Dermis blood vessel endothelial cell (primary cell): ENCODE measurements at regions not wholly inside any gene's neighbourhood (a gene's known extent, or its start where the extent isn't known, plus 50 kb on each side); places are given as distances from the start of the nearest gene placed in this dataset.
"Not testable (repeated sequence)": the region's sequence is repeated elsewhere in the genome, so short reads cannot be mapped to it uniquely, and the experiment has no call there.

Experiments used
- DNase-seq: peaks from one replicate; pipeline ENCODE4 v3.0.0; 2010

DNA sequence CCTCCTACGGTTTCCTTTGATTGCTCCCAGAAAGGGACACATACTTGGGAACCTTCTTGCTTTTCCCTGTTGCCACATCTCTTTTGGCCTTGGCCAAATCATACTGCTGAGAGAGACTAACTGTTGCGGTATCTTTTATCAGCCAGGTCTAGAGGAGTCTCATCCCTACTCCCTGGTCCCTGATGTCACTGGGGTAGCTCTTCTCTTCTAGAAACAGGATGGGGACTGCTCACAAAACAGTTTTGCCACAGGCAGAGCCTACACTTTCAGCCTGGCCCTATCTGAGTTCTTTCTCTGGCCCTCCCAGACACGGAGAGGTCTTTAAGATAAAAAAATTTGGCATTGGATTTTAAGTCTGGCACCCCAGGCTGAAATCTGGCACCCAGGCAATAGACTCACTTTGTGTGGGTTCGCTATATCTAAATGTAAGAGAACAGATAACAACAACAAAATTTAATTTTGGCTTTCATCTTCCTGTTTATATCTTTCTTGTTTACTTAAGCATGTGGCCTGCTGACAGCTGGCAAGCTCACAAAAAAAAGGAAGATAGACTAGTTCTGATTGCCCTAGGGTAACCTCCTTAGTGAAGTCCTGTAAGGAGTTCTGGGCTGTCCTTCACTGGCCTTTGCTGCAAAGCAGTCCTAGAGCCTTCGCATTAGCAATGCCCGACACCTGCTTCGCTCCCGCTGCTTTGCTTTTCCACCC is 228.3 kb upstream of the NPVF start:
- no peak for DNase-seq

DNA sequence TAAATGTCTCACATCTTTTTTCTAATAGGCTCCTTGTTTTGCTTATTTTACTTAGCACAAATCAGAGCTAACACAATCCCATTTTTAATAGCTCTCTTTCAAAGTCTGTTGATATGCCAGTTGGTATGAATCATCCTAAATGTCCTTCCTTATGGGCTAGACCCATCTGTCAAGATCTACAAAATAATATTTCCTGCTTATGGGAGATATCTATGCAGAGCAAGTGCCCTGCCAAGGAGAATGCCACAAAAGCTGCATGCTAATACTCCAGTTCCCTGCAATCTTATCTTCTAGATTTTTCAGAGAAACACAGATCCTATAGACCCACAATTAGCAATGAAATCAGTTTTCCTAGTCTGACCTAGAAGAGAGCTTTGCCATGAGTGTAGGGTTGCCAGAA is 230.8 kb upstream of the NPVF start:
- DNase-seq, result no peak

DNA sequence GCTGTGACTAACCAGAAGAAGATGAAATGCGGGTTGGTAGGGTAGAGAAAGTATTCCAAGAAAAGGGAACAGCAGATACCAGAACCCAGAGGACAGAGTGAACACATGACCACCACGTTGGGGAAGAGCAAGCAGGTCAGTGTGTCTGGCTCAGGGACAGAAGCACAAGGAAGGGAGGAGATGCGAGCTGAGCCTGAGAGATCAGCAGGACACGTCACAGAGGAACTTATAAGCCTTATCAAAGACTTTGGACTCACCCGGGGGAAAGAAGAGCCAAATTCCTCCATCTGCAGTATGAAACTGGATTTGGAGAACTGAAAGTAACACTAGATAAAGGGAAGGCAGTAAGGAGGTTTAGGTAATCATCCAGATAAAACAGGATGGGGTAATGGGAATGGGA is 232.1 kb upstream of the NPVF start:
- no peak for DNase-seq

DNA sequence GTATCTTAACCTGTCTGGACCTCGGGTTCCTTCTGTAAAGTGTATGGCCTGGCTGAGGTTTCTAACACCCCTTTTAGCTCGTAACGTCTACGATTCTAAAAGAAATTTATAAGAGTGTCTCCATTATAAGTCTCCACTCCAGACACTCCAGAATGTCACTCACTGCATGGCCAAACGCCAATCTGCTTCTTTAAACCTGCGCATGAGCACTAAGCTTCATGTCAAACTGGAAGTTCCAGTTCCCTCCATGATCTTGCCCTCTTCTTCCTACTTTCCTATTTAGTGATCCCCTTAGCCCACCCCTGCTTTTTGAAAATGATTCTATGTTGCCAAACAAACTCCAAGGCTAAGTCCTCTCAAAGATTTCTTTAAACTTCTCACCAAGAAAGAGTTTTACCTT is 241.4 kb upstream of the NPVF start:
- no peak for DNase-seq

DNA sequence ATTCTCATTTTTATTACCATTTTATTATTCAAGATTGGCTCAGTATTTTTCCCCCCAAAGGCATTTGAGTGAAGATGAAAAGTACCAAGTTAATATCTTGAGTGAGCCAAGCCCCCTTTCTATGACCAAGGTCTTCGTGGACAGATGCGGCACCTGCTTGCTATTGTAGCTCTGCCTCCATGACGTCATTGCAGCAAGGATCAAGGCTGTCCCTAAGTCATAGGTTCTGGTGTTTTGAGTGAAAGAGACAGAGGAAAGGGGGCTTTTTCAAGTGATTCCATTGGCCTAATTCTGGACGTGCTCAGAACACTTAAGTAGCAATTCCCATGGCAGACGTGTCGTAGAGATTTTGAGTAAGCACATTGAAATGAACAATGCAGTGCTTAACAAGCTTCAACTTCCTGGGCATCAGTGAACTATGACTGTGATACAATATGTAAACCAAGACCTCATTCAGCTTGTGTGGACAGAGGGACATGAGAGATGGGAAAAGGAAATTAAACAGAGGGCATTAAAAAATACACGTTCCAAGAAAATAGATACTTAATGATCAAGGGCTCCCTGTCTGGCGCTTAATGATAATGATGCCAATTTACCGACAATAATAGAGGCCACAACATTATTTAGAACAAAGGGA is 248.7 kb upstream of the NPVF start:
- no peak for DNase-seq

DNA sequence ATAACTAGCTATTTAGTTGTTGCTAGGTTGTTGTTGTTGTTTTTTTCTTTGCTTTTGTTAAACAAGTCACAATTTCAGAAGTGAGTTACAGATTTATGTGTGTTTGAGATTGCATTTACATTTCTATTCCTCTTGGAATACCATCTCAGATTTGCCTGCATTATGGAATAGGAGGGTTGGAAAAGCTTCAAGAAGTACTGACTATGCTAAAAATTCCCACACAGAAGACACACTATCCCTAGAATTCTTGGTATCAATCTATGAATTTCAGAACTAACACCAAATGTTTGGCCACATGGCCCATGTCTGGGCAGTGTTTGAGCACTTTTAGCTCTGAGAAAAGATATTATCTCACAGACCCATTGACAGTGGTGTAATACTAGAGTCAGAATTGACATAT is 249.9 kb upstream of the NPVF start:
- DNase-seq, result not testable (repeated sequence)

DNA sequence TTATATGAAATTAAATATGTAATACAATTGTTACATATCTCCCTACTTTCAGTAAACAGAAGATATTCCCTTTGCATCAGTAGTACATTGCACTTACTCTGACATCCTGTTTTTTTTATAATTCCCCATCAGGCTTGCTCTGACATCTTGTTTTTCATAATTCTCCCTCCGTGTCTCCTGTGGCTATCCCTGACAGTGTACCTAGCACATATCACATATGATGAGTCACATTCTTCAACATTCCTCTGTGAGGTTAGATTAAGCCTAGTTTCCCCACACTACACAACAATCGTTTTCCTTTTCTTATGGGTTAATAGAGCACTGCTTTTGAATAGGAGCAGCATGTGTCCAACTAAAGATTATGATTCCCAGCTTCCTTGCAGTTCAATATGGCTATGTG is 250.6 kb upstream of the NPVF start:
- no peak for DNase-seq

DNA sequence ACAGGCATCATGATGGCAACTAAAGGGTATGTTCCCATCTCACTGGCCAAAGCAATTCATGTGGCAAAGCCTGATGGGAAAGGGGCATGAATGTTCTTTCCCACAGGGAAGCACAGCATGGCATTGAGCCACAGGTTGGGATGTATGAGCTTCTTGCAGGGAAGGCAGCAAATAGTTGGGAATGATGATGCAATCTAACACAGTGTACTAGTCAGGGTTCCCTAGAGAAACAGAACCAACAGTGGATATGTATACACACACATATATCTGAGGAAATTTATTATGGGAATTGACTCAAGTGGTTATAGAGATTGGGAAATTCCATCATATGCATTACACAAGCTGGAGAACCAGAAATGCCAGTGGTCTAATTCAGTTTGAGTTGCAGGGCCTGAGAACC is 253.6 kb upstream of the NPVF start:
- DNase-seq, result no peak

DNA sequence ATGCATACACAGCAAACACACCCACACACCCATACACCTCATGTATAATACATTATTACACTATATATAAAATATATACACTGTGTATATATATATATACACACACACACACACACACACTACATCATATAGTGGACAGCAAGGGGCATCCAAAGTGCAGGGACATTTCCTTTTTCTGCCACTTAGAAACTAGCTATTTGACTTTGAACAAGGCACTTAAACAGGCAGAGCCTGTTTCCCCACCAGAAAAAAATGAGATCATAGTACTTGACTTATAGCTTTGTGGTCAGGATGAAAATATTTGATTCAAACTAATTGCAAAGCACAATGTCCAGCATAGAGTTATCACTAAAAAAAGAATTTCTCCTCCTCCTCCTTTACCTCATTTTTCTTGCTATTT is 254.3 kb upstream of the NPVF start:
- no peak for DNase-seq

DNA sequence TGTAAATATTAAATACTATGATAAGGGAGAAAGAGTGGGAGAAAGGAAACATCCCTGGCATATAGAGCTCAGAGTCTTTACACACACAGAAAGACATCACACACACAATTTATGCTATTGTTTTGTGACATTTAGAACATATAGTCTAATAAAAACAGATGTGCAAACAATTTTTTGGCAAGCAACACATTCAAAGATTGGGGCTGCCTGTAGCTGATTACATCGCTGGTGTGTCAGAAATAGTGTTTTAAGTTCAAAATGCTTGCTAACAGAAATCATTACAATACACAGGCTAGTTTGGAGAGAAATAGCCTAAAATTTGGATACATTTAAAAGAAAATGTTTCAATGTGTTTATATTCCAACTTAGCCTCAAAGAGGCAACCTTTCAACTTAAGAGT is 256.7 kb upstream of the NPVF start:
- no peak for DNase-seq

DNA sequence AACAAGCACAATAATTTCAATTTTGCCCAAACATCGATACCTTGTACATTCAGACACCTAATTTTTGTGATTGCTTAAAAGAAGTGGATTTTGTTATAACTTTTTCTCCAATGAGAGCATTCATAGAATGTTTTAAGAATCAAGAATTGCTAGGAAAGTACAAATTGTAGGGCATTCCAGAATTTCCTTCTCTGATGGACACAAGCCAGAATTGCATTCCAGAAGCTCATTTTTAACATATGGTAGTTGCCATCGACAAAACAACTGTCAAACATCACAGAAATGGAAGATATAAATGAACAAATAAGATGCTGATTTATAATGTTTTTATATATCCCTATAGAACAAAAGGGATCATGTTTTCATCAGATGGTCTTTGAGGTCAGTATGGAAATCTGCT is 258.4 kb upstream of the NPVF start:
- DNase-seq, result no peak

DNA sequence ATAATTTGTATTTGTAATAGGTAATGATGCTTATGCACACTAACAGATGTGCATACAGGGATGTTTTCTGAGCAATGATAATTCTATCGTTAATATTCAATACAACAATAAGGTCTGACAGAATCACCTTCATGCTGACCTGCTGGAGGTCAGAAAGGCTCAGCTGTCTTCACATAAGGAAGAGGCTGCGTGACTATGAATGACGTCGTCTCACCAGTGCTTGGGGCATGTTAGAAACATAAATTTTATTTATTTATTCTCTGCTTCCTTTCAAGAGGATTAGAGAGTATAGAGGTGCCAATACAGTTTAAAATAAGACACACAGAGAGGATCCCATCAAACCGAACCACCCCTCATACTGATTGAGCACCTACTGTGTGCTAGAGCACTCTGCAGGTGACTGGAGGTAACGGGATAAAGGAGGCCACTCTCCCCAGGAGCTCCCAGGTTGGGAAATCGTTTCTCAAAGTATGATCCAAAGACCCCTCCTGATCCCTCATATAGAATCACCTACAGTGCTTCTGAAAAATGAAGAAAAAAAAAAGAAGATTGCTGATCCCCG is 265.6 kb upstream of the NPVF start:
- no peak for DNase-seq

DNA sequence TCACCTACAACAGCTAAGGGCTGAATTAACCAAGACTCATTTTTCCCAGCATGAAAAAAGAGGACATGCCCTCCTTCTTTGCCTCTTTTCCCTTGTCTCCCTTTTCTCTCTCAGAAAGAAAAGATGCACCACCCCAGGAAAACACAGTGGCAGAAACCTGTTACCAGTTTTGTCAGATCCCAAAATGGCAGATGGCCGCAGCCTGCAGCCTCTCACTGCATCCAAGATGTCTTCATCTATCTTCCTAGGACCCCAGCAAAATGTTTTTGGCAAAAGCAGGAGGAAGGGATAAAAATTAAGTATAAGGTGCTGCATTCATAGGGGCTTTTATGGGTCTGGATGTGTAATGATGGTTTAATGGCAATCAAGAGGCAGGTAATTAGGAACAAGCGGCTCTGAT is 266.6 kb upstream of the NPVF start:
- DNase-seq, result no peak

DNA sequence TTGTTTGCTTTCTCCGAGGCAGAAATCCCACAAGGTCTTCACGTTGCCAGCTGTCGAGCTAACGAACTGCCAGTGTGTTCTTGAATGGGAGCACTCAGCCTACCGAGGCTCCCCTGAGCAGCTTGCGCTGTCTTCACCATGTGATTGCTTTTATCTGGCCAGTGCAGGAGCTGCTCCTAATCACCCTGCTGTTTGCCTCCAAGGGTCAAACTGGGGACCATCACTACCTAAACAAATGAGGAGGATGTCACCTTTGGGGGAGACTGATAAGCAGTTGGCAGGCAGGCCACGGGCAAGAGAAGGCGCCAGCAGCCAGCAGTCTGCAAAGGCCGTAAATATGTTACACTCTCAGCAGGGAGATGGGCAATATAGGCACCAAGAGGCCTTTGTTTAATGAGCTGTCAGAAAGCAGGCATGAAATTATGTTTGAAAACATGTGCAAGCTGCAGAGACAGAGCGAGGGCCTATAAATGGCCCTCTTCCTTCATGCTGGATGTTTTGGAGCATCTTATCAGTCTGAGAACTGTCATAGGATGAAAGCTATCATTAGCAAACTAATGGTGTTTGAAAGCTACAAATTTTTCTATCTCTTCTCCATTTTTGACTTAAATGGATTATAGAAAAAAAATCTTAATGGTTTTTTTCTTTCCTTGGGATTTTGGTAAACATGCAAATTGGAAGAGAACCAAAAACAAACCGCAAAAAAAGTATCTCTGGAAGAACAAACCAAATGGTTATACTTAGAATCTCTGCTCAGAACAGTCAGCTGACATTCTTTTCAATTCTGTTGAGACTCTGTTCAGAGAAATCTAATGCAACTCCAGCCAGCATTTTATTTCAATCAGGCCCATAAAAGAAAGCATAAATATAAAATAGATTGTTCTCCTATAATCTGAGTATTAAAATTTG is 267.3 kb upstream of the NPVF start:
- no peak for DNase-seq

DNA sequence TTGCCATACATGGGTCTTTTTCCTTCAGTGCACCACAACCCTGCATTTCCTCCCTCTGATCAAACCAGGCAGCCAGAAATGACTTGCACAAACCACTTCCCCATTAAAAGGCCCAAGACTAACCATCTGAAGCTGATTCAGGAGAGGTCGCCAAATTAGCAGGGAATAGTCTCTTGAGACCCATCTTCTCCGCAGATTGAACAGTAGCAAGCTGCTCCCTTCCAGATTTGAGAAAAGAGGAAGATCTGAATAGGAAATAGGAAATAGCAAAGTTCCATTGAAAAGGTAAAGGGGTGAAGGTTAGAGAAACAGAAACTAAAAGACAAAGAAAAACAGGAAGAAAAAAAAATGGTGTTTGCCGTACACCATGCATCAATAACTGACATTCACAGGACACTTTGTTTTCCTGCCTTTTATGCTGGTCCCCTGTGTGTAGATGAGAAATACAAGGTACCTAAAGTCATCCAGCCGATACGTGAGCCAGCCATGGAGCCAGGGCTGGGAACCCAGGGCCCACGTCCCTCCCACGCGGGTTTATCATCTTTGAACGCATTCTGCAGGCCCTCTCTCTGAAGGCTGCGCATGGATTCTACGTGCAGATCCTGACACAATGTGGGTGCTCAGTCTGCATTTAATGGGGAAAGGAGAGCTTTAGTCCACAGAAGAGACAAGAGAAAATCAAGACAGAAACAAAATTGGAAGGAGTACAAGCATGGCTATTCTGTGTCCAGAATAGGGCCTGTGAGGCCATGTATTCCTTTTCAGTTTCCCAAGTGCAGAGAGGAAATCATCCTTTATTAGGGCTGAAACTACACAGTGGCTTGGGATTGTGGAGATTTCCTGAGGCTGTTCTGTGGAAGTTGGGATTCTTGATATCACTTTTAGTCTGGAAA is 268.4 kb upstream of the NPVF start:
- DNase-seq, result no peak

DNA sequence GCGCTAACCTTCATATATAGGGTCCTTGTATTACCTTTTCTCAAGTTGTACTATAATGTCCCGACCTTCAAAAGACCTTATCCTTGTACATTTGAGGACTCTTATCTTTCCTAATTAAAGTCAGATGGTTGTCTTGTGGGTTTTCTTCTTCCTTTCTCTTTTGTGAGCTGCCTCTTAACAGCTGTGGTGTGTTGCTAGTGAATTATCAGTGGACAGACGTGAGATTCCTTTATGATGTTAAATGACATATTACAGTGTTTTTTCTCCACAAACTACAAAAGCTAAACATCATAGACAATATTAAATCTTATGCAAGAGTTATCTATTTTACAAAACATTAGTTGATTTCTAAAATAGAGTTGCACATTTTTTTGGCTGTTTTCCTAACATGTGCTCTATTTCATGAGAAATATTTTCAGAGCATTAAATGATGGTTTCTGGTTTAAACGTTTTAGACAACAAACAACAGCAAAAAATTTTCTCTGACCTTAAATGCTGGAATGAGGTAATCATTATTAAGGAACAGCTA is 272.2 kb upstream of the NPVF start:
- DNase-seq, result no peak

DNA sequence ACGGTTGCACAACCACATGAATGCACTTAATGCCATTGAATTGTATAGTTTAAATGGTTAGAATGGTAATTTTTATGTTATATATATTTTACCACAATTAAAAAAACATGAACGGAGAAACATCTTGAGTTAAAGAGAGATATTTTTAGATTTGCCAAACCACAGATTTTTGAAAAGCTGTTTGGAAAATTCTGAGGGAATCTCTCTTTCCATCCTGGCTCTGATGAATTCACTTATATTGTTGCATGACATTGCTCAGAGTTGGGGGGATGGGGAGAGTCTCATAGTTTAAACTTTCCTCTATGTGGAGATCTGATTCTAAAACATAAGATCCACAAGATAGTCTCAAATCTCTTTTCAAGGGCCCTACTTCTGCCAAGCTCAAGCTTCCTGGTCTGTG is 275.0 kb upstream of the NPVF start:
- DNase-seq, result no peak

DNA sequence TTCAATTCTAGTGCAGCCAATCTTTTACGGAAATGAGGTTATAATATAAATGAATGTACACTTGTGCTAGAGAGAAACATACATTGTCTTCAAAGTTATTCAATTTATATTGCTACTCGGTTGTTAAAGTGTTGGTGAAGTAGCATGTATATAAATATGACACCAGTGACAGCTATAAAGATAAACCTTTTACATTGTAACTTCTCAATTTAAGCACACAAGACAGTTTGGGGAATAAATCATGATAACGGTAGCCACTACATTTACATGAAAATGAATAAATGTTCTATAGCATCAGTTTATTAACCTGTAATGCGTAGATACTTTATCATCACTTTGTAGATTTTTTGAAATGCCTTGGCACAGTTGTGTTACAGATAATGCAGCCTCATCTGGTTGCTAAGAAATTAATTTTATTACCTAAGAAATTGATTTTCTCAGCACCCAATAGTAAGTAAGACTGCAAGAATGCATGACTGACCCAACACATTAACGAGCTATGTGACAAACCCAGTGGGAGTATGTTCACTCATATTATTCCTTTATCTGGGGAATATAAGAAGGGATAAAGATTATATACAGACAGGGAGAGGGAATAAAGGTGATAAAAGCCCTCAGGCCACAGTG is 283.9 kb upstream of the NPVF start:
- DNase-seq, result no peak

DNA sequence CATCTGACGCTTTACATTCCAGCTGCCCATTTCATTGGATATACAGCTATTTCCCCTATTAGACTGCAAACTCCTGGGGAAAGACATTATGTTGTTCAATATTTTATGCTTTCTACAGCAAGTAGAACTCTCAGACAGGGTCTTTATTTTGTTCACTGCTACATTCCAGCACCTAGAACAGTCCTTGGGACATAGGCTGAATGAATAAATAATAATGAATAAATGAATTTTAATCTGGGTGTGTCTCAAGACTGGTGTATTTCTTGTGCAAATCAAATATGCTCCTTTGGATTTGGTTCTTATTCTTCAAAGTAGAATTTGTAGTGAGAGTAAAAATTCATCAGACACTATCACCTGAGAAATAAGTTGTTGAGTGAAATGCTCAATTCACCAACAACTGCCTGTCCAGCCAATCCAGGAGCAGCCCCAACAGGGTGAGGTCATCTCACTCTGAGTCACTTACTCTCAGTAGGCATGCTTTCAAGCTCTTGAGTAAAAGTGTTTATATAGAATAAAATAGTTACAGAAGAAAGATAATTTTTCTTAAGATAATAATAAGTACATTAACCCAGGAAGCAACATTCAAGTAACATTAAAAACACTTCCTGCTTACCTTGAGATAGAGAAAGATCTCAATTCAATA is 287.5 kb upstream of the NPVF start:
- DNase-seq, result no peak

DNA sequence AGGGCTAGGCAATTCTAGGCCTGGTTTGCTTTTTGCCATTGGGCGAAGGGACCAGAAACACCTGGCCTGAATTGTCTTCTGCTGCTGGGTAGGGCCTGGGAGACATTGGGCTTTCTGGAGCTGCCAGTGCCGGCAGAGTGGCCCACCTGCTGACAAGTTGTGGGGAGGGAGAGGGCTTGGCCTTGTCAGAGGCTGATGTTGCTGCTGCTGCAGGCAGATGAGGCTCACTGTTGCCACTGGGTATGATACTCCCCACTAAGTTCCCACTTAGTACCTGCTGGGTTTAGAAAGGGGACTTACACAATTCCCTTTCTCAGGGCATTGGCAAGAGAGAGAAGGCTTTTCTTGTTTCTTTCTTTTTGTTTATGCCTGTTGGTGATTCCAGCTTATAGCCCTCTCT is 289.6 kb upstream of the NPVF start:
- DNase-seq, result no peak

DNA sequence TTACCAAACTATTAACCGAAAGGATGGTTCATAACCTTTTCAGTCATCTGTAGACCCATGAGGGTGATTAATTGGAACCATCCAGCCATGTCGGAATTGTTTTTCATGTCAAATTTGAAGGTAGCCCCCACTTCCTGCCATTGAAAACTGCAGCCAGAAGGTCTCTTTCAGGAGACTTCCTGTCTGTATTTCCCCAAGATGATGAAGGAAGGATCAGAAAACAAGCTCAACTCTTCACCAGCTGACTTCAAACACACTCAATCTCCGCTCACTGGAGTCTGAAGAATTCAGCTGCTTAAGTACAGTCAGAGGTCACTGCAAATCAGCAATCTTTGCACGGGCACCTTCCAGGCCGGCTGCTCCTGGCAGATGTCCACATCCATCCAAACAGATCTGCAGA is 291.7 kb upstream of the NPVF start:
- DNase-seq, result peak; percentile 0
